ENCODE measurements at regions not wholly inside any gene's neighbourhood (a gene's known extent, or its start where the extent isn't known, plus 50 kb on each side); places are given as distances from the start of the nearest gene placed in this dataset.
"Not testable (repeated sequence)": the region's sequence is repeated elsewhere in the genome, so short reads cannot be mapped to it uniquely, and the experiment has no call there.

- H3K36me3 ChIP-seq (ENCODE audit: control insufficient read depth in 3 of 3, insufficient read depth in 3 of 3, low read length in 3 of 3), result no peaks in the 10 kb centered on the region
- no peak overlapping the region for H3K4me3 ChIP-seq (ENCODE audit: low read length in 3 of 3)
- H3K9me3 ChIP-seq (ENCODE audit: control insufficient read depth in 3 of 3, low read length in 3 of 3), result no peaks in the 10 kb centered on the region
- no peaks in the 10 kb centered on the region for H3K4me1 ChIP-seq (ENCODE audit: control insufficient read depth in 3 of 3, insufficient read depth in 3 of 3, low read length in 3 of 3)
- no peaks in the 10 kb centered on the region for H3K27me3 ChIP-seq (ENCODE audit: control insufficient read depth in 3 of 3, insufficient read depth in 3 of 3, low read length in 3 of 3)
- no peak overlapping the region for H3K27ac ChIP-seq (ENCODE audit: low read depth, low read length)
- H3K9ac ChIP-seq (ENCODE audit: low read depth in 1 of 3, low read length in 3 of 3), result no peak overlapping the region
Observed at GRCh38 chr6:50362706-50363105, 313.0 kb upstream of the DEFB112 start.

GRCh38 chr6:50369996-50370395, 320.3 kb upstream of the DEFB112 start:
- Histone ChIP-seq H3K27ac (ENCODE audit: low read depth, low read length) (no peak overlapping the region), H3K4me1 (ENCODE audit: control insufficient read depth in 3 of 3, insufficient read depth in 3 of 3, low read length in 3 of 3) (no peaks in the 10 kb centered on the region), H3K9me3 (ENCODE audit: control insufficient read depth in 3 of 3, low read length in 3 of 3) (peaks cover 0 to 2% (median 0%) of the 10 kb centered on the region in 3 donors), H3K36me3 (ENCODE audit: control insufficient read depth in 3 of 3, insufficient read depth in 3 of 3, low read length in 3 of 3) (no peaks in the 10 kb centered on the region), H3K9ac (ENCODE audit: low read depth in 1 of 3, low read length in 3 of 3) (no peak overlapping the region), H3K4me3 (ENCODE audit: low read length in 3 of 3) (no peak overlapping the region), H3K27me3 (ENCODE audit: control insufficient read depth in 3 of 3, insufficient read depth in 3 of 3, low read length in 3 of 3) (no peaks in the 10 kb centered on the region)

GRCh38 chr6:50380406-50381098, 330.8 kb upstream of the DEFB112 start:
- no peaks in the 10 kb centered on the region for H3K36me3 ChIP-seq (ENCODE audit: control insufficient read depth in 3 of 3, insufficient read depth in 3 of 3, low read length in 3 of 3)
- H3K4me1 ChIP-seq (ENCODE audit: control insufficient read depth in 3 of 3, insufficient read depth in 3 of 3, low read length in 3 of 3), result no peaks in the 10 kb centered on the region
- H3K9me3 ChIP-seq (ENCODE audit: control insufficient read depth in 3 of 3, low read length in 3 of 3), result peaks cover 0 to 5% (median 2%) of the 10 kb centered on the region in 3 donors
- H3K27ac ChIP-seq (ENCODE audit: low read depth, low read length), result no peak overlapping the region
- H3K27me3 ChIP-seq (ENCODE audit: control insufficient read depth in 3 of 3, insufficient read depth in 3 of 3, low read length in 3 of 3), result no peaks in the 10 kb centered on the region
- H3K9ac ChIP-seq (ENCODE audit: low read depth in 1 of 3, low read length in 3 of 3), result no peak overlapping the region
- peak overlapping the region in 1 of 3 donors; percentile 19 for H3K4me3 ChIP-seq (ENCODE audit: low read length in 3 of 3)

- H3K4me1 ChIP-seq (ENCODE audit: control insufficient read depth in 3 of 3, insufficient read depth in 3 of 3, low read length in 3 of 3), result no peaks in the 10 kb centered on the region
- H3K27ac ChIP-seq (ENCODE audit: low read depth, low read length), result no peak overlapping the region
- no peak overlapping the region for H3K9ac ChIP-seq (ENCODE audit: low read depth in 1 of 3, low read length in 3 of 3)
- H3K4me3 ChIP-seq (ENCODE audit: low read length in 3 of 3), result no peak overlapping the region
- H3K27me3 ChIP-seq (ENCODE audit: control insufficient read depth in 3 of 3, insufficient read depth in 3 of 3, low read length in 3 of 3), result no peaks in the 10 kb centered on the region
- no peaks in the 10 kb centered on the region for H3K36me3 ChIP-seq (ENCODE audit: control insufficient read depth in 3 of 3, insufficient read depth in 3 of 3, low read length in 3 of 3)
- H3K9me3 ChIP-seq (ENCODE audit: control insufficient read depth in 3 of 3, low read length in 3 of 3), result peaks cover 0 to 4% (median 2%) of the 10 kb centered on the region in 3 donors
Observed at GRCh38 chr6:50381099-50381415, 331.3 kb upstream of the DEFB112 start.

GRCh38 chr6:50390416-50390815, 322.9 kb upstream of the TFAP2D start:
- H3K27me3 ChIP-seq (ENCODE audit: control insufficient read depth in 3 of 3, insufficient read depth in 3 of 3, low read length in 3 of 3), result no peaks in the 10 kb centered on the region
- no peaks in the 10 kb centered on the region for H3K36me3 ChIP-seq (ENCODE audit: control insufficient read depth in 3 of 3, insufficient read depth in 3 of 3, low read length in 3 of 3)
- no peak overlapping the region for H3K4me3 ChIP-seq (ENCODE audit: low read length in 3 of 3)
- H3K4me1 ChIP-seq (ENCODE audit: control insufficient read depth in 3 of 3, insufficient read depth in 3 of 3, low read length in 3 of 3), result no peaks in the 10 kb centered on the region
- no peaks in the 10 kb centered on the region for H3K9me3 ChIP-seq (ENCODE audit: control insufficient read depth in 3 of 3, low read length in 3 of 3)
- no peak overlapping the region for H3K27ac ChIP-seq (ENCODE audit: low read depth, low read length)
- H3K9ac ChIP-seq (ENCODE audit: low read depth in 1 of 3, low read length in 3 of 3), result no peak overlapping the region

- not testable (repeated sequence) for H3K27ac ChIP-seq (ENCODE audit: low read depth, low read length); H3K4me3 ChIP-seq (ENCODE audit: low read length in 3 of 3); H3K9me3 ChIP-seq (ENCODE audit: control insufficient read depth in 3 of 3, low read length in 3 of 3); H3K4me1 ChIP-seq (ENCODE audit: control insufficient read depth in 3 of 3, insufficient read depth in 3 of 3, low read length in 3 of 3); H3K9ac ChIP-seq (ENCODE audit: low read depth in 1 of 3, low read length in 3 of 3); H3K36me3 ChIP-seq (ENCODE audit: control insufficient read depth in 3 of 3, insufficient read depth in 3 of 3, low read length in 3 of 3); H3K27me3 ChIP-seq (ENCODE audit: control insufficient read depth in 3 of 3, insufficient read depth in 3 of 3, low read length in 3 of 3)
Observed at GRCh38 chr6:50394139-50394538, 319.2 kb upstream of the TFAP2D start.

GRCh38 chr6:50404643-50405042, 308.7 kb upstream of the TFAP2D start:
- Histone ChIP-seq H3K27me3 (ENCODE audit: control insufficient read depth in 3 of 3, insufficient read depth in 3 of 3, low read length in 3 of 3) (no peaks in the 10 kb centered on the region), H3K36me3 (ENCODE audit: control insufficient read depth in 3 of 3, insufficient read depth in 3 of 3, low read length in 3 of 3) (no peaks in the 10 kb centered on the region), H3K4me1 (ENCODE audit: control insufficient read depth in 3 of 3, insufficient read depth in 3 of 3, low read length in 3 of 3) (no peaks in the 10 kb centered on the region), H3K9me3 (ENCODE audit: control insufficient read depth in 3 of 3, low read length in 3 of 3) (no peaks in the 10 kb centered on the region), H3K9ac (ENCODE audit: low read depth in 1 of 3, low read length in 3 of 3) (no peak overlapping the region), H3K27ac (ENCODE audit: low read depth, low read length) (no peak overlapping the region), H3K4me3 (ENCODE audit: low read length in 3 of 3) (no peak overlapping the region)

GRCh38 chr6:50410579-50410978, 302.7 kb upstream of the TFAP2D start:
- Histone ChIP-seq H3K27me3 (ENCODE audit: control insufficient read depth in 3 of 3, insufficient read depth in 3 of 3, low read length in 3 of 3) (no peaks in the 10 kb centered on the region), H3K27ac (ENCODE audit: low read depth, low read length) (no peak overlapping the region), H3K9me3 (ENCODE audit: control insufficient read depth in 3 of 3, low read length in 3 of 3) (no peaks in the 10 kb centered on the region), H3K9ac (ENCODE audit: low read depth in 1 of 3, low read length in 3 of 3) (no peak overlapping the region), H3K36me3 (ENCODE audit: control insufficient read depth in 3 of 3, insufficient read depth in 3 of 3, low read length in 3 of 3) (no peaks in the 10 kb centered on the region), H3K4me1 (ENCODE audit: control insufficient read depth in 3 of 3, insufficient read depth in 3 of 3, low read length in 3 of 3) (no peaks in the 10 kb centered on the region), H3K4me3 (ENCODE audit: low read length in 3 of 3) (no peak overlapping the region)

GRCh38 chr6:50421041-50421440, 292.3 kb upstream of the TFAP2D start:
- not testable (repeated sequence) for H3K4me1 ChIP-seq (ENCODE audit: control insufficient read depth in 3 of 3, insufficient read depth in 3 of 3, low read length in 3 of 3); H3K36me3 ChIP-seq (ENCODE audit: control insufficient read depth in 3 of 3, insufficient read depth in 3 of 3, low read length in 3 of 3); H3K9ac ChIP-seq (ENCODE audit: low read depth in 1 of 3, low read length in 3 of 3); H3K4me3 ChIP-seq (ENCODE audit: low read length in 3 of 3); H3K27me3 ChIP-seq (ENCODE audit: control insufficient read depth in 3 of 3, insufficient read depth in 3 of 3, low read length in 3 of 3); H3K27ac ChIP-seq (ENCODE audit: low read depth, low read length); H3K9me3 ChIP-seq (ENCODE audit: control insufficient read depth in 3 of 3, low read length in 3 of 3)

- Histone ChIP-seq H3K4me3 (ENCODE audit: low read length in 3 of 3) (no peak overlapping the region), H3K27ac (ENCODE audit: low read depth, low read length) (no peak overlapping the region), H3K27me3 (ENCODE audit: control insufficient read depth in 3 of 3, insufficient read depth in 3 of 3, low read length in 3 of 3) (no peaks in the 10 kb centered on the region), H3K9ac (ENCODE audit: low read depth in 1 of 3, low read length in 3 of 3) (no peak overlapping the region), H3K4me1 (ENCODE audit: control insufficient read depth in 3 of 3, insufficient read depth in 3 of 3, low read length in 3 of 3) (no peaks in the 10 kb centered on the region), H3K9me3 (ENCODE audit: control insufficient read depth in 3 of 3, low read length in 3 of 3) (no peaks in the 10 kb centered on the region), H3K36me3 (ENCODE audit: control insufficient read depth in 3 of 3, insufficient read depth in 3 of 3, low read length in 3 of 3) (no peaks in the 10 kb centered on the region)
Observed at GRCh38 chr6:50427267-50427666, 286.1 kb upstream of the TFAP2D start.

- Histone ChIP-seq H3K36me3 (ENCODE audit: control insufficient read depth in 3 of 3, insufficient read depth in 3 of 3, low read length in 3 of 3) (no peaks in the 10 kb centered on the region), H3K27ac (ENCODE audit: low read depth, low read length) (no peak overlapping the region), H3K4me3 (ENCODE audit: low read length in 3 of 3) (no peak overlapping the region), H3K27me3 (ENCODE audit: control insufficient read depth in 3 of 3, insufficient read depth in 3 of 3, low read length in 3 of 3) (no peaks in the 10 kb centered on the region), H3K4me1 (ENCODE audit: control insufficient read depth in 3 of 3, insufficient read depth in 3 of 3, low read length in 3 of 3) (no peaks in the 10 kb centered on the region), H3K9me3 (ENCODE audit: control insufficient read depth in 3 of 3, low read length in 3 of 3) (no peaks in the 10 kb centered on the region), H3K9ac (ENCODE audit: low read depth in 1 of 3, low read length in 3 of 3) (no peak overlapping the region)
Observed at GRCh38 chr6:50437901-50438300, 275.4 kb upstream of the TFAP2D start.

Data from skeletal muscle tissue (tissue), 3 donors.